ENCODE measurements at regions not wholly inside any gene's neighbourhood (a gene's known extent, or its start where the extent isn't known, plus 50 kb on each side); places are given as distances from the start of the nearest gene placed in this dataset.

DNA sequence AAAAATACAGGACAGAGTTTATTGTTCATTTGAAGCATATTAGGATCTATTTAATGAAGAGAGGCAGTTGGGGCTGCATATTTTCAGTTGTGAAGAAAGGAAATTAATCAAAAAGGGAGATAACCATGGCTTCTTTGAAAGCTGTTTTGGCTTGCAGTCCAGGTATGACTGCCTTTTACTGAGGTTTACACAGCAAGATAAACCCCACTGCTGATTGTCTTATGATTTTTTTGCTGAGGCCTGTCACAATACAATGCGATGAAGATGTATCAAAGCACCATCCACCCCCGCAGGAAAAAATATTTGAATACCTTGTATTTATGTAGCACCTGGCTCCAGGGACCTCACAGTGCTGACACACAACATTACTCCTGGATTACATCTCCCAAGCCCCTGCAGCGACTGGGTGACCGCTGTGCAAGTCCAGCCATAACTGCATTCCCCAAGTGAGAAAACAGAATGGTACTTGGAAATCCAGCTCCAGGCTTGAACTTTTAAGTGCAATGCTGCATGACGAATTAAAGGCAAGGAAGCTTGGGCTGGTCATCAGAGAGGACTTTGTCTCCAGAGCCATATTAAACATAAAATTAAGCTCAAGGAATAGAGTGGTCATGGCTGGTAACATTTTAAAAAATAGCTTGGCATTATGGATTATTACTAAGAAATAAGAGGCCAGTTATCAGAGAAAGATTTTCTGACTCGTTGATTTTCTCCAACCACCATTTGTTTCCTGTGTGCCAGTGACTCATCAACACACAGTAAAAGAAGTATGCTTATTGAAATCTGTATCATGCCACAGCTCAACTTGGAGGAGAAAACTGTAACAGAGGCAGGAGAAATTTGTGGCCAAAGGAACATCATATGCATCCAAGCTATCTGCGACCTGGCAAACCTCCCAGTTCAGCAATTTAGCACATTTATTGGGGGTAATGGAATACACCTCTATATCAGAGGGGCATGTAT is 374.2 kb downstream of the MAN2A1 start:
- Histone ChIP-seq H3K23me2 (ENCODE audit: insufficient read length, low read depth, low read length, poor library complexity, severe bottlenecking) (no peaks in the 10 kb centered on the region), H3K14ac (ENCODE audit: insufficient read depth, low read length) (no peak overlapping the region), H4K5ac (ENCODE audit: insufficient read length, low read depth, low read length) (no peak overlapping the region), H3K9ac (ENCODE audit: extremely low read depth, insufficient read length, low read length) (no peak overlapping the region), H3K4ac (ENCODE audit: low read depth, low read length) (no peak overlapping the region), H3K79me1 (ENCODE audit: insufficient read depth, low read depth, low read length, poor library complexity, severe bottlenecking) (no peaks in the 10 kb centered on the region), H2BK12ac (ENCODE audit: insufficient read length, low read depth, low read length) (no peak overlapping the region), H3K79me2 (ENCODE audit: insufficient read depth, low read length) (no peaks in the 10 kb centered on the region), H3T11ph (ENCODE audit: low read length) (no peak overlapping the region), H3K27me3 (ENCODE audit: insufficient read depth, low read length) (no peaks in the 10 kb centered on the region), H2AFZ (ENCODE audit: low read length) (no peak overlapping the region), H2BK120ac (ENCODE audit: low read depth, low read length, poor library complexity, severe bottlenecking) (no peak overlapping the region), H3K4me2 (ENCODE audit: insufficient read depth, insufficient read length, low read length) (no peak overlapping the region), H3K4me1 (ENCODE audit: insufficient read depth, low read length) (no peaks in the 10 kb centered on the region), H3K56ac (ENCODE audit: insufficient read length, low read depth, low read length) (no peak overlapping the region), H3K27ac (ENCODE audit: insufficient read length, low read depth, low read length) (no peak overlapping the region), H4K20me1 (ENCODE audit: control insufficient read depth, insufficient read depth, insufficient read length) (no peaks in the 10 kb centered on the region), H2AK5ac (ENCODE audit: insufficient read length, low read length) (no peak overlapping the region), H3K18ac (ENCODE audit: insufficient read length, low read depth, low read length) (no peak overlapping the region), H2BK5ac (ENCODE audit: insufficient read length, low read length) (no peak overlapping the region), H3K9me3 (ENCODE audit: control insufficient read depth, low read depth, low read length) (no peaks in the 10 kb centered on the region), H3K23ac (ENCODE audit: insufficient read length, low read depth, low read length) (no peak overlapping the region), H4K8ac (replicated peaks; ENCODE audit: insufficient read length, low read depth, low read length) (no peak overlapping the region), H2BK15ac (ENCODE audit: low read depth, low read length) (no peak overlapping the region), H2BK20ac (ENCODE audit: low read depth, low read length, poor library complexity, severe bottlenecking) (no peak overlapping the region), H4K91ac (ENCODE audit: insufficient read length, low read depth, low read length) (no peak overlapping the region)
- TF ChIP-seq, protein P1, sequence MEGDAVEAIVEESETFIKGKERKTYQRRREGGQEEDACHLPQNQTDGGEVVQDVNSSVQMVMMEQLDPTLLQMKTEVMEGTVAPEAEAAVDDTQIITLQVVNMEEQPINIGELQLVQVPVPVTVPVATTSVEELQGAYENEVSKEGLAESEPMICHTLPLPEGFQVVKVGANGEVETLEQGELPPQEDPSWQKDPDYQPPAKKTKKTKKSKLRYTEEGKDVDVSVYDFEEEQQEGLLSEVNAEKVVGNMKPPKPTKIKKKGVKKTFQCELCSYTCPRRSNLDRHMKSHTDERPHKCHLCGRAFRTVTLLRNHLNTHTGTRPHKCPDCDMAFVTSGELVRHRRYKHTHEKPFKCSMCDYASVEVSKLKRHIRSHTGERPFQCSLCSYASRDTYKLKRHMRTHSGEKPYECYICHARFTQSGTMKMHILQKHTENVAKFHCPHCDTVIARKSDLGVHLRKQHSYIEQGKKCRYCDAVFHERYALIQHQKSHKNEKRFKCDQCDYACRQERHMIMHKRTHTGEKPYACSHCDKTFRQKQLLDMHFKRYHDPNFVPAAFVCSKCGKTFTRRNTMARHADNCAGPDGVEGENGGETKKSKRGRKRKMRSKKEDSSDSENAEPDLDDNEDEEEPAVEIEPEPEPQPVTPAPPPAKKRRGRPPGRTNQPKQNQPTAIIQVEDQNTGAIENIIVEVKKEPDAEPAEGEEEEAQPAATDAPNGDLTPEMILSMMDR (conservative IDR thresholded peaks at IDR 0.05), result no peak
- no peaks in the 10 kb centered on the region; the same call in 1 of the 2 replicates for H3K27me3 Mint-ChIP-seq (ENCODE audit: low read depth)
- H3K27ac Mint-ChIP-seq, result no peak overlapping the region
- peaks cover 0 to 6% of the 10 kb centered on the region in 2 experiments; a peak in 4 of 5 replicates for H3K9me3 Mint-ChIP-seq
- no peak for DNase-seq
- H3K4me1 Mint-ChIP-seq, result no peaks in the 10 kb centered on the region
- no peaks in the 10 kb centered on the region for H3K36me3 Mint-ChIP-seq (ENCODE audit: insufficient read depth in 1 of 3, low read depth in 3 of 3)
- H3K4me3 Mint-ChIP-seq, result no peak overlapping the region
- WGBS (ENCODE audit: extremely low coverage, insufficient read length, low lambda C conversion rate), result no CpG with 5 or more reads among the region's 7 CpGs

All from H9 (cell line).